DOHH2 (cell line): ENCODE measurements at regions not wholly inside any gene's neighbourhood (a gene's known extent, or its start where the extent isn't known, plus 50 kb on each side); places are given as distances from the start of the nearest gene placed in this dataset.

Experiments
- CTCF ChIP-seq: fragments of 200-600 bp; sonication (generic); IDR thresholded peaks from one replicate; pipeline ENCODE4 v1.5.1; 2014; ENCODE audit warnings: antibody characterized with exemption, mild to moderate bottlenecking, low read depth, low read length; ENCODE audit not compliant: poor library complexity, severe bottlenecking
- EZH2phosphoT487 ChIP-seq: fragments of 200-600 bp; sonication (generic); IDR thresholded peaks from 2 replicates; pipeline ENCODE4 v1.6.1; 2017; ENCODE audit warnings: borderline replicate concordance, mild to moderate bottlenecking, antibody characterized with exemption, low read length, moderate library complexity, mixed read lengths

DNA sequence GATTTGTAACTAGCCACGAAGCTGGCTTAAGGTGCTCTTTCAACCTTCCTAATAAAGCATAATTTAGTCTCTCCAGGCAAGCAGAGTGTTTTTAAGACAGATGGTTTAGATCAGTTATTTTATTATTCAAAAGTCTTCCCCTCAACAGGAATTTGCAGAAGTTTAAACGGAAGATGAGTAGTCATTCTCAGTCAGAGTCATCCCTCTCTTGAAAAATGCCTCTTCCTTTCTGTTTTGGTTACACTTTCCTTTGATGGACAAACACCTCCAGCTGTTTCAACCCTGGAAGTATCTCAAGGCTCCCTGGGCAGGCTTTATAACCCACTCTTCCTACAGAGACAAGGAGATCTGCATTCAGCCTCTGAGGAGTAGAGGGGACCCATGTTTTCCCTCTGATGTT is 60.3 kb upstream of the POU2AF2 start:
- no peak for TF ChIP-seq CTCF
- no peak for TF ChIP-seq EZH2phosphoT487
